Fibroblast of the aortic adventitia (primary cell): ENCODE measurements at regions not wholly inside any gene's neighbourhood (a gene's known extent, or its start where the extent isn't known, plus 50 kb on each side); places are given as distances from the start of the nearest gene placed in this dataset.

ENCODE experiments used
- DNase-seq: peaks from one replicate; pipeline ENCODE4 v3.0.0-alpha.2; 2010; ENCODE audit warnings: low read depth
- H3K4me3 ChIP-seq: 2 replicates; pipeline ENCODE4 v1.5.1; 2011; ENCODE audit warnings: low read depth, mild to moderate bottlenecking, control low read depth, low read length, moderate library complexity
- TF ChIP-seq, protein P1 (sequence below): IDR thresholded peaks from 2 replicates; pipeline ENCODE4 v1.5.1; 2011; ENCODE audit warnings: mild to moderate bottlenecking, low read length, control low read depth, inconsistent platforms; ENCODE audit not compliant: insufficient read depth

GRCh38 chr15:59739557-59740186, 50.6 kb upstream of the BNIP2 start:
- TF ChIP-seq, protein P1, sequence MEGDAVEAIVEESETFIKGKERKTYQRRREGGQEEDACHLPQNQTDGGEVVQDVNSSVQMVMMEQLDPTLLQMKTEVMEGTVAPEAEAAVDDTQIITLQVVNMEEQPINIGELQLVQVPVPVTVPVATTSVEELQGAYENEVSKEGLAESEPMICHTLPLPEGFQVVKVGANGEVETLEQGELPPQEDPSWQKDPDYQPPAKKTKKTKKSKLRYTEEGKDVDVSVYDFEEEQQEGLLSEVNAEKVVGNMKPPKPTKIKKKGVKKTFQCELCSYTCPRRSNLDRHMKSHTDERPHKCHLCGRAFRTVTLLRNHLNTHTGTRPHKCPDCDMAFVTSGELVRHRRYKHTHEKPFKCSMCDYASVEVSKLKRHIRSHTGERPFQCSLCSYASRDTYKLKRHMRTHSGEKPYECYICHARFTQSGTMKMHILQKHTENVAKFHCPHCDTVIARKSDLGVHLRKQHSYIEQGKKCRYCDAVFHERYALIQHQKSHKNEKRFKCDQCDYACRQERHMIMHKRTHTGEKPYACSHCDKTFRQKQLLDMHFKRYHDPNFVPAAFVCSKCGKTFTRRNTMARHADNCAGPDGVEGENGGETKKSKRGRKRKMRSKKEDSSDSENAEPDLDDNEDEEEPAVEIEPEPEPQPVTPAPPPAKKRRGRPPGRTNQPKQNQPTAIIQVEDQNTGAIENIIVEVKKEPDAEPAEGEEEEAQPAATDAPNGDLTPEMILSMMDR: no peak
- H3K4me3 ChIP-seq: no peak overlapping the region
- DNase-seq: no peak
